Neural crest cell (in vitro differentiated cells): ENCODE measurements at regions not wholly inside any gene's neighbourhood (a gene's known extent, or its start where the extent isn't known, plus 50 kb on each side); places are given as distances from the start of the nearest gene placed in this dataset.

Experiments
- DNase-seq: peaks from one replicate; pipeline ENCODE4 v3.0.0; 2021; ENCODE audit warnings: low read depth, mixed read lengths, low spot score
- H3K27ac Mint-ChIP-seq: one replicate; pipeline ENCODE4 v1.8.0; 2021; ENCODE audit warnings: mild to moderate bottlenecking, mixed read lengths; ENCODE audit not compliant: unreplicated experiment
- H3K27me3 Mint-ChIP-seq: 2 replicates; pipeline ENCODE4 v1.8.0; 2021; ENCODE audit warnings: low read depth, mild to moderate bottlenecking, mixed read lengths
- H3K36me3 Mint-ChIP-seq: 2 replicates; pipeline ENCODE4 v1.8.0; 2021; ENCODE audit warnings: low read depth, mild to moderate bottlenecking, mixed read lengths
- H3K4me1 Mint-ChIP-seq: 2 replicates; pipeline ENCODE4 v1.8.0; 2021; ENCODE audit warnings: mixed read lengths
- H3K4me3 Mint-ChIP-seq: one replicate; pipeline ENCODE4 v1.8.0; 2021; ENCODE audit warnings: mild to moderate bottlenecking, mixed read lengths
- H3K9me3 Mint-ChIP-seq: 2 replicates; pipeline ENCODE4 v1.8.0; 2021; ENCODE audit warnings: mixed read lengths
- TF ChIP-seq, protein P1 (sequence below): fragments of 200-600 bp; sonication (generic); conservative IDR thresholded peaks from 2 replicates; pipeline ENCODE4 v1.5.0; 2021; ENCODE audit warnings: antibody characterized with exemption, mild to moderate bottlenecking

DNA sequence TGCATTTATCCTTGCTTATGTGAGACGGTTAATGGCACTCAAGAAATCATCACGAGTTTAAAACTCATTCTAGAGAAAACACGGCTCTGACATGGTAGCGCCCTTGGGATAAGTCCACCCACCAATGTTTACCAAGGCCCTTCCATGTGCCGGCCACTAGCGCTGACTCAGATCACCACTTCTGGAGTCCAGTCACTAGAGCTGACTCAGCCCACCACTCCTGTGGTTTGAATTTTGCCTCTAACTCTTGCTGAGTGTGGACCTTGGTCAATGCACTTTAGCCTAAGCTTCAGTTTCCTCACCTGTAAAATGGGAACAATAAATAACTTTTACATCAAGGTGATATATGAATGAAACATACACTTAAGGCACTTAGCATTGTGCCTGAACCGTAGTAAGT lies 358.4 kb upstream of the PROK2 start:
- TF ChIP-seq, protein P1, sequence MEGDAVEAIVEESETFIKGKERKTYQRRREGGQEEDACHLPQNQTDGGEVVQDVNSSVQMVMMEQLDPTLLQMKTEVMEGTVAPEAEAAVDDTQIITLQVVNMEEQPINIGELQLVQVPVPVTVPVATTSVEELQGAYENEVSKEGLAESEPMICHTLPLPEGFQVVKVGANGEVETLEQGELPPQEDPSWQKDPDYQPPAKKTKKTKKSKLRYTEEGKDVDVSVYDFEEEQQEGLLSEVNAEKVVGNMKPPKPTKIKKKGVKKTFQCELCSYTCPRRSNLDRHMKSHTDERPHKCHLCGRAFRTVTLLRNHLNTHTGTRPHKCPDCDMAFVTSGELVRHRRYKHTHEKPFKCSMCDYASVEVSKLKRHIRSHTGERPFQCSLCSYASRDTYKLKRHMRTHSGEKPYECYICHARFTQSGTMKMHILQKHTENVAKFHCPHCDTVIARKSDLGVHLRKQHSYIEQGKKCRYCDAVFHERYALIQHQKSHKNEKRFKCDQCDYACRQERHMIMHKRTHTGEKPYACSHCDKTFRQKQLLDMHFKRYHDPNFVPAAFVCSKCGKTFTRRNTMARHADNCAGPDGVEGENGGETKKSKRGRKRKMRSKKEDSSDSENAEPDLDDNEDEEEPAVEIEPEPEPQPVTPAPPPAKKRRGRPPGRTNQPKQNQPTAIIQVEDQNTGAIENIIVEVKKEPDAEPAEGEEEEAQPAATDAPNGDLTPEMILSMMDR = no peak
- Mint-ChIP-seq H3K36me3 (no peaks in the 10 kb centered on the region), H3K4me1 (peaks cover 25% of the 10 kb centered on the region), H3K4me3 (no peak overlapping the region), H3K27me3 (peaks cover 10% of the 10 kb centered on the region), H3K9me3 (no peaks in the 10 kb centered on the region), H3K27ac (no peak overlapping the region)
- DNase-seq = no peak

DNA sequence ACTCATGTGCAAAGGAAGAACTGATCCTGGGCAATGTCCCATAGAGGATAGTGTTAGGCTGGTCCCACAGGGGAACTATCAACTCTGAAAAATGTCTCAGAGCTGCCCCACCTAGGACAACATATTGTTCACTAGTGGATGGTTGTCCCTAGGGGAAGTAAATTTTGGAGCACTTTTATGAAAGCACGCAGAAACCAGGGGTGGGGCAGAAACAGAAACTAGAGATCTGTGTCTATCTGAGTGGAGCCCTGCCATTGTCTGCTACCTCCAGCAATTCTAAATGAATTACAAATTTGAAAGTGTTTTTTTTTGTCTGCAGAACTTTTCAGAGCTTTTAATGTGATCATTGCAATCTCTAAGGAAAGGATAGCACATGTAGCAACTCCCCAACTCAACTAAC lies 357.1 kb upstream of the PROK2 start:
- H3K4me1 Mint-ChIP-seq = peaks cover 25% of the 10 kb centered on the region
- no peaks in the 10 kb centered on the region for H3K9me3 Mint-ChIP-seq
- H3K4me3 Mint-ChIP-seq = no peak overlapping the region
- H3K27ac Mint-ChIP-seq = no peak overlapping the region
- no peak for DNase-seq
- peaks cover 10% of the 10 kb centered on the region for H3K27me3 Mint-ChIP-seq
- no peaks in the 10 kb centered on the region for H3K36me3 Mint-ChIP-seq
- TF ChIP-seq, protein P1 = no peak

DNA sequence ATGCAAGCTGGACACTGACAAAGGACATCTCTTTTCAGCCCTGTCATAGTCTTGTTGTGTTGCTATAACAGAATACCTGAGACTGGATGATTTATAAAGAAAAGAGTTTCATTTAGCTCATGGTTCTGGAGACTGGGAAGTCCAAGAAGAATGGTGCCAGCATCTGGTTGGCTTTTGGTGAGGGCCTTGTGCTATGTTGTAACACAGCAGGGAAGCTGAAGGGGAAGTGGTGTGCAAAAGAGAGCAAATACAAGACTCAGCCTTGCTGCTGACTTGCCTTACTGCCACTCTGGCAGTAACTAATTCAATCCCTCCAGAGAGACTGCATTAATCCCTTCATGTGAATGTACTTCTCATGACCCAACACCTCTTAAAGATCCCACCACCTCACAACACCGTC lies 356.3 kb upstream of the PROK2 start:
- TF ChIP-seq, protein P1 = no peak
- no peak overlapping the region for H3K4me3 Mint-ChIP-seq
- H3K4me1 Mint-ChIP-seq = peaks cover 25% of the 10 kb centered on the region
- H3K27ac Mint-ChIP-seq = peak overlapping the region; percentile 88
- no peak for DNase-seq
- H3K9me3 Mint-ChIP-seq = no peaks in the 10 kb centered on the region
- no peaks in the 10 kb centered on the region for H3K36me3 Mint-ChIP-seq
- H3K27me3 Mint-ChIP-seq = peaks cover 10% of the 10 kb centered on the region

DNA sequence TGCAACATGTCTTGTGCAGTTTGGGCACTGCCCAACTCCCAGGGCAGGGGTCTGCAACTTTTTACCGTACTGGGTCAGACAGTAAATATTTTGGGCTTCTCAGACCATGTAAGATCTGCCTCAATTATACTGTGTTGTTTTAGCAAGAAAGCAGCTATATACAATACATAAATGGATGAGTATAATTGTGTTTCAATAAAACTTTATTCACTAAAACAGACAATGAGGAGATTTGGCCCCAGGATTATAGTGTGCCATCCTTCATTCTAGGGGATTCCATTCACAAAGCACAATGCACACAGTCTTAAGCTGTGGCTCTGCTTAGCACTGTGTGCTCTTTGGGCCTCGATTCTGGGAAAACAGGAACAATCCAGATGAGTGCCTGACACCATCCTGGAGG lies 354.4 kb upstream of the PROK2 start:
- TF ChIP-seq, protein P1 = no peak
- H3K36me3 Mint-ChIP-seq = no peaks in the 10 kb centered on the region
- no peak overlapping the region for H3K27ac Mint-ChIP-seq
- H3K27me3 Mint-ChIP-seq = peaks cover 3% of the 10 kb centered on the region
- peaks cover 14% of the 10 kb centered on the region for H3K4me1 Mint-ChIP-seq
- H3K9me3 Mint-ChIP-seq = no peaks in the 10 kb centered on the region
- no peak for DNase-seq
- H3K4me3 Mint-ChIP-seq = no peak overlapping the region

DNA sequence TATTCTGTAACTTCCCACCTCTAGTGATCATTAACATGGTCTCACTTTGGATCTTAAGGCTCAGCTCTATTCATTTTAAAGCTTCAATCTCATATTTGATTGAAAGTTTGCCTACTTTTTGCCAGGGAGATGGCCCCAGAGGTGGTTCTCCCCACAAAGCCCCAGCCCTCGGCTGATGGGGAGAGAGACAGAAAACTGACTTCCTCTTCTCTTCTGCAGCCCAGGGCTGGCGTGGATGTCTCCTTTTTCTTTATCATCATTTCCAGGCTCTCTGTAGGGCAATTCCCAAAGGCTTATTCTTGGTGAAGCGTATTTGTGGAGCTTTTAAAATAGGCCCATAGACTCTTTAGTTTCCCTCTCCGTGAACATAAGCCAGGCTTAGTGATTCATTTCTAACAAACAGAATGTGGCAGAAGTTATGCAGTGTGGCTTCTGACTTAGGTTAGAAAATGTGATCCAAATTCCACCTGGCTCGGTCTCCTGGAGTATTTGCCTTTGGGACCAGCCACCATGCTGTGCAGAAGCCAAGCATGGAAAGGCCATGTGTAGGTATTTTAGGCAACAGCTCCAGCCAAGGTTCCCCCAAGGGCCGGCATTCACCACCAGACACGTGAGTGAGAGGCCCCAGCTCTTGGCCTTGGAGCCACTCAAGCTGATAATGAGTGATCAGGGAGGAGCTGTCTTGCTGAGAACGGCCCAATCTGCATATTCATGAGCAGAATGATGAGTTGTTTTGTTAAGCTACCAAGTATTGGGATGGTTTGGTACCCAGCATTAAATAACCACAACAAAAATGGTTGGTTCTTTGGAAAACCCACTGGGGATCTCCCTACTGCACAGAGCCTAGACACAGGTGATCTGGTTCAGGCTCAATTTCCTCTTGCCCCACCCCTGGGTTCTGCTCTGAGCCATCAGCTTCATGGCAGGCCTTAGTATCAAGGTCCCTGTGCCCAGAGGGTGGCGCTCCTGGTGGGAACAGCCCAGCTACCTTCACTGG lies 353.2 kb upstream of the PROK2 start:
- TF ChIP-seq, protein P1 = no peak
- H3K27me3 Mint-ChIP-seq = peaks cover 6% of the 10 kb centered on the region
- no peak overlapping the region for H3K27ac Mint-ChIP-seq
- no peaks in the 10 kb centered on the region for H3K36me3 Mint-ChIP-seq
- DNase-seq = no peak
- no peak overlapping the region for H3K4me3 Mint-ChIP-seq
- peaks cover 13% of the 10 kb centered on the region for H3K4me1 Mint-ChIP-seq
- no peaks in the 10 kb centered on the region for H3K9me3 Mint-ChIP-seq
